Type B pancreatic cell (in vitro differentiated cells): ENCODE measurements at regions not wholly inside any gene's neighbourhood (a gene's known extent, or its start where the extent isn't known, plus 50 kb on each side); places are given as distances from the start of the nearest gene placed in this dataset.

Experiments used
- DNase-seq: peaks from one replicate; pipeline ENCODE4 v3.0.0; 2021; ENCODE audit warnings: mixed read lengths; ENCODE audit not compliant: unreplicated experiment; ENCODE audit errors: extremely low spot score
- H3K27ac Mint-ChIP-seq: 2 replicates; pipeline ENCODE4 v1.8.0; 2021; ENCODE audit warnings: mild to moderate bottlenecking, mixed read lengths
- H3K27me3 Mint-ChIP-seq: 2 replicates; pipeline ENCODE4 v1.8.0; 2021; ENCODE audit warnings: mixed read lengths
- H3K36me3 Mint-ChIP-seq: 2 replicates; pipeline ENCODE4 v1.8.0; 2021; ENCODE audit warnings: mixed read lengths
- H3K4me1 Mint-ChIP-seq: one replicate; pipeline ENCODE4 v1.8.0; 2021; ENCODE audit warnings: mixed read lengths; ENCODE audit not compliant: unreplicated experiment
- H3K4me3 Mint-ChIP-seq: 2 replicates; pipeline ENCODE4 v1.8.0; 2021; ENCODE audit warnings: mild to moderate bottlenecking, mixed read lengths
- H3K9me3 Mint-ChIP-seq: 2 replicates; pipeline ENCODE4 v1.8.0; 2021; ENCODE audit warnings: mixed read lengths
- CTCF ChIP-seq: fragments of 200-600 bp; sonication (generic); conservative IDR thresholded peaks from 2 replicates; pipeline ENCODE4 v1.5.0; 2021; ENCODE audit warnings: antibody characterized with exemption, mild to moderate bottlenecking

GRCh38 chr2:9772035-9772998, 71.0 kb upstream of the TAF1B start:
- no peak for DNase-seq
- Mint-ChIP-seq H3K9me3 (no peaks in the 10 kb centered on the region), H3K27me3 (no peaks in the 10 kb centered on the region), H3K27ac (no peak overlapping the region), H3K4me1 (peaks cover 37% of the 10 kb centered on the region), H3K36me3 (no peaks in the 10 kb centered on the region), H3K4me3 (no peak overlapping the region)
- no peak for TF ChIP-seq CTCF

- peaks cover 33% of the 10 kb centered on the region for H3K4me1 Mint-ChIP-seq
Measured at GRCh38 chr2:9772999-9773902, 70.0 kb upstream of the TAF1B start.

GRCh38 chr2:9773903-9774239, 69.4 kb upstream of the TAF1B start:
- H3K27me3 Mint-ChIP-seq, result no peaks in the 10 kb centered on the region
- TF ChIP-seq CTCF, result no peak
- H3K4me1 Mint-ChIP-seq, result peaks cover 31% of the 10 kb centered on the region
- no peak for DNase-seq
- H3K36me3 Mint-ChIP-seq, result no peaks in the 10 kb centered on the region
- H3K4me3 Mint-ChIP-seq, result no peak overlapping the region
- H3K27ac Mint-ChIP-seq, result no peak overlapping the region
- no peaks in the 10 kb centered on the region for H3K9me3 Mint-ChIP-seq

More at GRCh38 chr2:9772999-9773902, 70.0 kb upstream of the TAF1B start:
- no peak overlapping the region for H3K27ac Mint-ChIP-seq
- H3K36me3 Mint-ChIP-seq, result no peaks in the 10 kb centered on the region
- H3K27me3 Mint-ChIP-seq, result no peaks in the 10 kb centered on the region
- no peak for DNase-seq
- H3K4me3 Mint-ChIP-seq, result no peak overlapping the region
- no peak for TF ChIP-seq CTCF
- no peaks in the 10 kb centered on the region for H3K9me3 Mint-ChIP-seq

- H3K27ac Mint-ChIP-seq, result no peak overlapping the region
- no peak overlapping the region for H3K4me3 Mint-ChIP-seq
- TF ChIP-seq CTCF, result no peak
- H3K9me3 Mint-ChIP-seq, result no peaks in the 10 kb centered on the region
- no peaks in the 10 kb centered on the region for H3K36me3 Mint-ChIP-seq
- no peak for DNase-seq
- H3K4me1 Mint-ChIP-seq, result peaks cover 33% of the 10 kb centered on the region
- no peaks in the 10 kb centered on the region for H3K27me3 Mint-ChIP-seq
Measured at GRCh38 chr2:9774266-9774665, 69.0 kb upstream of the TAF1B start.

GRCh38 chr2:9775351-9775750, 67.9 kb upstream of the TAF1B start:
- no peak for DNase-seq
- TF ChIP-seq CTCF, result no peak
- Mint-ChIP-seq H3K9me3 (no peaks in the 10 kb centered on the region), H3K36me3 (no peaks in the 10 kb centered on the region), H3K27ac (no peak overlapping the region), H3K27me3 (no peaks in the 10 kb centered on the region), H3K4me3 (no peak overlapping the region), H3K4me1 (peaks cover 30% of the 10 kb centered on the region)
